MM.1S (cell line): ENCODE measurements at regions not wholly inside any gene's neighbourhood (a gene's known extent, or its start where the extent isn't known, plus 50 kb on each side); places are given as distances from the start of the nearest gene placed in this dataset.

Source experiments
- DNase-seq: peaks from one replicate; pipeline ENCODE4 v3.0.0-alpha.2; 2015
- H2AFZ ChIP-seq: fragments of 300-600 bp; sonication (generic); 2 replicates; pipeline ENCODE4 v1.6.0; 2016; ENCODE audit warnings: antibody characterized with exemption, low read length
- H3F3A ChIP-seq: fragments of 300-600 bp; sonication (generic); 2 replicates; pipeline ENCODE4 v1.6.1; 2016; ENCODE audit warnings: mild to moderate bottlenecking, antibody characterized with exemption, low read length, moderate library complexity, mixed read lengths; ENCODE audit not compliant: insufficient read depth
- H3K27ac ChIP-seq: fragments of 300-600 bp; sonication (generic); 2 replicates; pipeline ENCODE4 v1.5.1; 2016; ENCODE audit warnings: mild to moderate bottlenecking, low read length
- H3K27me3 ChIP-seq: fragments of 300-600 bp; sonication (generic); replicated peaks from 2 replicates; pipeline ENCODE4 v1.6.0; 2016; ENCODE audit warnings: low read length; ENCODE audit not compliant: insufficient read depth
- H3K36me3 ChIP-seq: fragments of 300-600 bp; sonication (generic); replicated peaks from 2 replicates; pipeline ENCODE4 v1.6.1; 2016; ENCODE audit warnings: mild to moderate bottlenecking, low read length, mixed read lengths; ENCODE audit not compliant: insufficient read depth
- H3K4me1 ChIP-seq: fragments of 300-600 bp; sonication (generic); 2 replicates; pipeline ENCODE4 v1.6.1; 2016; ENCODE audit warnings: low read length, mixed read lengths
- H3K4me2 ChIP-seq: fragments of 300-600 bp; sonication (generic); 2 replicates; pipeline ENCODE4 v1.6.0; 2016; ENCODE audit warnings: low read depth, low read length
- H3K4me3 ChIP-seq: fragments of 300-600 bp; sonication (generic); 2 replicates; pipeline ENCODE4 v1.5.1; 2016; ENCODE audit warnings: low read length, mixed read lengths
- H3K79me2 ChIP-seq: fragments of 300-600 bp; sonication (generic); 2 replicates; pipeline ENCODE4 v1.6.1; 2016; ENCODE audit warnings: mixed run types, low read length, mixed read lengths
- H3K9ac ChIP-seq: fragments of 300-600 bp; sonication (generic); 2 replicates; pipeline ENCODE4 v1.6.1; 2016; ENCODE audit warnings: low read length, mixed read lengths
- H3K9me2 ChIP-seq: fragments of 300-600 bp; sonication (generic); replicated peaks from 2 replicates; pipeline ENCODE4 v1.6.1; 2016; ENCODE audit warnings: mild to moderate bottlenecking, low read length, mixed read lengths; ENCODE audit not compliant: insufficient read depth
- H3K9me3 ChIP-seq: fragments of 300-600 bp; sonication (generic); replicated peaks from 2 replicates; pipeline ENCODE4 v1.6.1; 2016; ENCODE audit warnings: mild to moderate bottlenecking, low read length, mixed read lengths; ENCODE audit not compliant: insufficient read depth
- H4K20me1 ChIP-seq: fragments of 300-600 bp; sonication (generic); 2 replicates; pipeline ENCODE4 v1.6.1; 2016; ENCODE audit warnings: mild to moderate bottlenecking, low read length, moderate library complexity, mixed read lengths; ENCODE audit not compliant: insufficient read depth
- CTCF ChIP-seq: fragments of 300-600 bp; sonication (generic); IDR thresholded peaks from 2 replicates; pipeline ENCODE4 v1.5.1; 2016; ENCODE audit warnings: antibody characterized with exemption, low read length, mixed read lengths
- EZH2 ChIP-seq: fragments of 300-600 bp; sonication (generic); optimal IDR thresholded peaks from 2 replicates; pipeline ENCODE3; 2017; ENCODE audit warnings: low read depth, mild to moderate bottlenecking, antibody characterized with exemption, low read length, mixed read lengths
- EZH2phosphoT487 ChIP-seq: fragments of 300-600 bp; sonication (generic); IDR thresholded peaks from 2 replicates; pipeline ENCODE4 v1.6.1; 2018; ENCODE audit warnings: antibody characterized with exemption, low read length

- H3K4me2 ChIP-seq: no peak overlapping the region
- TF ChIP-seq CTCF (no peak), EZH2 (no peak), EZH2phosphoT487 (no peak)
- no peaks in the 10 kb centered on the region for H3K4me1 ChIP-seq
- no peaks in the 10 kb centered on the region for H3F3A ChIP-seq
- H3K4me3 ChIP-seq: no peak overlapping the region
- H3K9ac ChIP-seq: no peak overlapping the region
- no peaks in the 10 kb centered on the region for H3K9me3 ChIP-seq
- no peak overlapping the region for H2AFZ ChIP-seq
- no peaks in the 10 kb centered on the region for H3K9me2 ChIP-seq
- no peaks in the 10 kb centered on the region for H3K79me2 ChIP-seq
- H3K36me3 ChIP-seq: no peaks in the 10 kb centered on the region
- DNase-seq: no peak
- no peaks in the 10 kb centered on the region for H4K20me1 ChIP-seq
- H3K27me3 ChIP-seq: no peaks in the 10 kb centered on the region
- no peak overlapping the region for H3K27ac ChIP-seq
Observed at GRCh38 chr14:97390096-97390724, 593.0 kb downstream of the VRK1 start.

GRCh38 chr14:97393244-97393643 is 596.1 kb downstream of the VRK1 start:
- H3F3A ChIP-seq: no peaks in the 10 kb centered on the region
- H3K36me3 ChIP-seq: no peaks in the 10 kb centered on the region
- H3K4me3 ChIP-seq: no peak overlapping the region
- H3K4me2 ChIP-seq: no peak overlapping the region
- H3K27ac ChIP-seq: no peak overlapping the region
- H3K4me1 ChIP-seq: no peaks in the 10 kb centered on the region
- TF ChIP-seq EZH2phosphoT487 (no peak), EZH2 (no peak), CTCF (no peak)
- no peaks in the 10 kb centered on the region for H3K27me3 ChIP-seq
- no peaks in the 10 kb centered on the region for H3K9me3 ChIP-seq
- no peaks in the 10 kb centered on the region for H3K79me2 ChIP-seq
- H4K20me1 ChIP-seq: no peaks in the 10 kb centered on the region
- no peaks in the 10 kb centered on the region for H3K9me2 ChIP-seq
- H2AFZ ChIP-seq: no peak overlapping the region
- no peak for DNase-seq
- H3K9ac ChIP-seq: no peak overlapping the region

- no peaks in the 10 kb centered on the region for H3K4me1 ChIP-seq
- H2AFZ ChIP-seq: no peak overlapping the region
- H3K27me3 ChIP-seq: no peaks in the 10 kb centered on the region
- H3K36me3 ChIP-seq: no peaks in the 10 kb centered on the region
- no peaks in the 10 kb centered on the region for H4K20me1 ChIP-seq
- no peak overlapping the region for H3K4me2 ChIP-seq
- no peaks in the 10 kb centered on the region for H3K9me3 ChIP-seq
- H3K9me2 ChIP-seq: no peaks in the 10 kb centered on the region
- no peak overlapping the region for H3K27ac ChIP-seq
- no peak overlapping the region for H3K9ac ChIP-seq
- no peak for TF ChIP-seq EZH2
- TF ChIP-seq CTCF: no peak
- no peak for TF ChIP-seq EZH2phosphoT487
- no peaks in the 10 kb centered on the region for H3K79me2 ChIP-seq
- H3K4me3 ChIP-seq: no peak overlapping the region
- DNase-seq: no peak
- no peaks in the 10 kb centered on the region for H3F3A ChIP-seq
Observed at GRCh38 chr14:97395068-97395467, 597.9 kb downstream of the VRK1 start.
